OCI-M1 (cell line): ENCODE measurements at regions not wholly inside any gene's neighbourhood (a gene's known extent, or its start where the extent isn't known, plus 50 kb on each side); places are given as distances from the start of the nearest gene placed in this dataset.
A peak's percentile ranks its signal among the peaks of the same experiment; 100 is the strongest.

Experiments used
- DNase-seq: peaks from one replicate; lab custom pipeline; 2025; lab: John Stamatoyannopoulos, UW

- DNase-seq: no peak
Observed at GRCh38 chr14:94717808-94718207, 52.1 kb downstream of the GSC start.

- DNase-seq: no peak
Observed at GRCh38 chr14:94716976-94717375, 52.9 kb downstream of the GSC start.

- no peak for DNase-seq
Observed at GRCh38 chr14:94713115-94713514, 56.8 kb downstream of the GSC start.

- no peak for DNase-seq
Observed at GRCh38 chr14:94710731-94711130, 59.2 kb downstream of the GSC start.

- DNase-seq: no peak
Observed at GRCh38 chr14:94707494-94707893, 62.4 kb downstream of the GSC start.

- no peak for DNase-seq
Observed at GRCh38 chr14:94706133-94706532, 63.8 kb downstream of the GSC start.

GRCh38 chr14:94702629-94703028, 67.3 kb downstream of the GSC start:
- DNase-seq: no peak

- no peak for DNase-seq
Observed at GRCh38 chr14:94701861-94702370, 68.0 kb downstream of the GSC start.

- no peak for DNase-seq
Observed at GRCh38 chr14:94700336-94700735, 69.6 kb downstream of the GSC start.

GRCh38 chr14:94699831-94700230, 70.1 kb downstream of the GSC start:
- no peak for DNase-seq

- no peak for DNase-seq
Observed at GRCh38 chr14:94697773-94698556, 71.9 kb downstream of the GSC start.

- no peak for DNase-seq
Observed at GRCh38 chr14:94696518-94696917, 73.4 kb downstream of the GSC start.

GRCh38 chr14:94695231-94695630, 74.7 kb downstream of the GSC start:
- no peak for DNase-seq

GRCh38 chr14:94691660-94692034, 78.3 kb downstream of the GSC start:
- DNase-seq: no peak

GRCh38 chr14:94690896-94691659, 78.8 kb downstream of the GSC start:
- DNase-seq: no peak

GRCh38 chr14:94690486-94690885, 78.3 kb downstream of the SERPINA3 start:
- no peak for DNase-seq

- no peak for DNase-seq
Observed at GRCh38 chr14:94689985-94690400, 77.8 kb downstream of the SERPINA3 start.

GRCh38 chr14:94689218-94689984, 77.2 kb downstream of the SERPINA3 start:
- DNase-seq: peak; percentile 62

GRCh38 chr14:94686511-94687160, 74.4 kb downstream of the SERPINA3 start:
- no peak for DNase-seq

- no peak for DNase-seq
Observed at GRCh38 chr14:94685681-94686485, 73.7 kb downstream of the SERPINA3 start.

GRCh38 chr14:94685166-94685581, 73.0 kb downstream of the SERPINA3 start:
- no peak for DNase-seq
